GM21367 (cell line): ENCODE measurements at regions not wholly inside any gene's neighbourhood (a gene's known extent, or its start where the extent isn't known, plus 50 kb on each side); places are given as distances from the start of the nearest gene placed in this dataset.
"Not testable (repeated sequence)": the region's sequence is repeated elsewhere in the genome, so short reads cannot be mapped to it uniquely, and the experiment has no call there.

ENCODE experiments used
- ATAC-seq: cut with Tn5 transposase; IDR thresholded peaks from one replicate; pipeline ENCODE4 v1.9.1; 2021; ENCODE audit not compliant: unreplicated experiment

DNA sequence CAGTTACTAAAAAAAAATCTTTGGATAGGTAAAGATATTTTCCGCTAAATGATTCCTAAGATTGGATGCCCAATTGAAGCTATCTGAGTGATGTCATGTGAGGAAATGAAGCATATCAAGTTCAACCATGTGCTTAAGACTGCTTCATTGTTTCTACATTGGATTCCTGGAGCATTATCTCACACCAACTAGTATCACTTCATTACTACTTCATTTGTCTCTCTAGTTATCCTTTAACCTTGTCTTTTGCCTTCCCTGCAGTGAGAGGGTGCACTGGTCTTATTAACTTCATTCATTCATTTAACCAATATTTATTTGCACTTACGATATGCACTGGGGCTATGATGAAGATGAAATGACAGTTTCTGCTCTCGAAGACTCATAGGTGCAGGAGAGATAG is 198.1 kb downstream of the SLC38A4 start:
- no peak for ATAC-seq

GRCh38 chr12:46619474-46619873 is 206.3 kb downstream of the SLC38A4 start:
- ATAC-seq: not testable (repeated sequence)

GRCh38 chr12:46617737-46618136 is 208.1 kb downstream of the SLC38A4 start:
- ATAC-seq: not testable (repeated sequence)

GRCh38 chr12:46617167-46617566 is 208.6 kb downstream of the SLC38A4 start:
- ATAC-seq: no peak

GRCh38 chr12:46610754-46611153 is 215.0 kb downstream of the SLC38A4 start:
- ATAC-seq: no peak

GRCh38 chr12:46609674-46610073 is 216.1 kb downstream of the SLC38A4 start:
- no peak for ATAC-seq

DNA sequence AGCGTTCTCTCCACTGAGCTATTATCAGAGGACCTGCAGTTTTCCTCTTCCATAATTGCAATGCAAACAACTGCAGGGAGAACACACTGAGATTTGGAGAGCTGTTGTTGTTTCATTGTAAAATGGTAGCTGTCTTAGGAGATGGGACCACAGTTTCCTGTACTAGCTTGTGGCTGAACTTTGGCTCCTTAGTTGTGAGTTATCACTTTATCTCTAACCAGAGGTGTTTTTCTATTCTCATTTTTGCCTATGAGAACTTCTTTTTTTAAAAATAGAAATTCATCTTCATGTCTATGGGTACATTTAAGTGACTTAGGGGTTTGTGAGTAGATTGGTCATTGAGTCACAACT is 216.5 kb downstream of the SLC38A4 start:
- no peak for ATAC-seq

DNA sequence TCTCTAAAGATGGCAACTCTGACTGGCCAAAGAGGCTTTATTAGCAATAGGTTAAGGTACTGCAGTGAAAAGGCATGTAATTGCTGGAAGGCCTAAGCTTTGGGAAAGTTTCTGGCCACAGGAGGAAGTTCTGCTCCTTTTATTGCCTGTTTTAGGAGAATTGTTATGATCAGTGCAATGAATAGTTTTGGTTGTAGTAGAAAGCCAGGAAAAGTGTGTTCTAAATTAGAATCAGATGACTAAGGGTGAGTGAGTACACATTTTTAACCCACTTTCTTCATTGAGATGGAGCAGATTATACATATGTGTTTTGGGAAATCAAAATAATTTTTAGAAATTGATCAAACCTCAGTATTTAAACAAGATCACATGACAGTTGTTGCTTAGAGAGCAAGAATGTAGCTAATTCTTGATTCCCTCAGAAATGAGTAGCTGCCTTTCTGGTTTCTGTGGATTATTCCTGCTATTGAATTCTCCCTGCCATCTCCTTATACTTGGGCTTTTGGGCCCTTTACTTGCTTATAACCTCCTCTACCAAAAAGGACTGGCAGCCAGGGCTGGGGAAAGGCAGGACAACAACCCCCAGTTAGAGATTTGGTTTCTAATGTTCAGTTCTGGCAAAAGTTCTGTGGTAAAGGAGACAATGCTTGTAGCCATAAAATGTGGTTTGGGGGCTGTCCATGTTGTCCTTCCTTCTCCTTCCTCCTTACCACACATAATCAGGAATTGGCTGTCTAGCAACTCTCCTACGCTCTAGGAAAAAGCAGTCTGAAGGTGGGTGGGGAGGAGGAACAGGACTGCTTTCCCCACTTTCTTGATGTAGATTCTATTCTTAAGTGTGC is 217.1 kb downstream of the SLC38A4 start:
- ATAC-seq: no peak

GRCh38 chr12:46604684-46605083 is 221.1 kb downstream of the SLC38A4 start:
- no peak for ATAC-seq

DNA sequence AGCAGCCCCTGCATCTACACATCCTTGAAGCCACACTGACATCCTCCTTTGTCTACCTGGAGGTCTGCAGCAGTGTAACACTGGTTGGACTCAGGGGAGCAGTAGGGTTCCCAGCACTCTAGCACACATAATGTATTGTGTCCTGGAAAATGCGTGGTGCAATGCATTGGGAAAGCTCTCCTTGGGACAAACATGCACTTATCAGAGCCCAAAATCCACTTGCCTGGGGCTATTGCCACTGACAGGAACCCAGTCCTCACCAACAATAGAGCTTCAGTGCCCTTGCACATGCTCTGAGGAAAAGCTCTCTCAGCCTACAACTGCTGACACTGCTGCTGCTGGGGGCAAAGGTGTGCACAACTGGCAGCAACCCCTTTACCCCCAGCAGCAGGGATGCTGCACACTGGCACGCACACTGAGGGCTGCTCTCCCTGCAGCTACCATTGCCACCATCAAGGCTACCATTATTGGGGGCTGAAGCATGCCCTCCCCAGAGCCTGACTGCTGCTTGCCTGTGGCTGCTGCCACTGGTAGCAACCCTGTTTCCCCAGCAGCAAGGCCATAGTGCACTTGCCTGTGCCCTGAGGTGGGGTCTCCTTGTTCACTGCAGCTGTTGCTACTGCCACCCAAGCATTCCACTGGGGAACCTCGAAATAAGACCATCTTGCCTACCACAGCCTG is 221.9 kb downstream of the SLC38A4 start:
- no peak for ATAC-seq

- no peak for ATAC-seq
Measured at GRCh38 chr12:46602474-46602873, 223.3 kb downstream of the SLC38A4 start.

DNA sequence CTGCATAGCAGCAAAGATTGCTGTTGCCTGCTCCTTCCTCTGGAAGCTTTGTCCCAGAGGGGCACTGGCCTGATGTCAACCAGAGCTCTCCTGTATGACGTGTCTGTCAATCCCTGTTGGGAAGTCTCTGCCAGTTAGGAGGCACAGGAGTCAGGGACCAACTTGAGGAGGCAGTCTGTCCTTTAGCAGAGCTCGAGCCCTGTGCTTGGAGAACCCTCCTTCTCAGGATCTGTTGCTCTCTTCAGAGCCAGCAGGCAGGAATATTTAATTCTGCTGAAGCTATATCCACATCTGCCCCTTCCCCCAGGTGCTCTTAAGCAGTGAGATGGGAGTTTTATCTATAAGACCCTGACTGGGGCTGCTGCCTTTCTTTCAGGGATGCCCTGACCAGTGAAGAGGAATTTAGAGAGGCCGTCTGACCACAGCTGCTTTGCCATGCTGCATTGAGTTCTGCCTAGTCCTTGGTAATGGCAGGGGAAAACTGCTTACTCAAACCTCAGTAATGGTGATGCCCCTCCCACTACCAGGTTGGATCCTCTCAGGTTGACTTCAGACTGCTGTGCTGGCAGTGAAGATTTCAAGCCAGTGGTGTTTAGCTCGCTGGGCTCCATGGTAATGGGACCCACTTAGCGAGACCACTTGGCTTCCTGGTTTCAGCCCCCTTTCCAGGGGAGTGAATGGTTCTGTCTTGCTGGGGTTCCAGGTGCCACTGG is 218.6 kb upstream of the SLC38A2 start:
- no peak for ATAC-seq

DNA sequence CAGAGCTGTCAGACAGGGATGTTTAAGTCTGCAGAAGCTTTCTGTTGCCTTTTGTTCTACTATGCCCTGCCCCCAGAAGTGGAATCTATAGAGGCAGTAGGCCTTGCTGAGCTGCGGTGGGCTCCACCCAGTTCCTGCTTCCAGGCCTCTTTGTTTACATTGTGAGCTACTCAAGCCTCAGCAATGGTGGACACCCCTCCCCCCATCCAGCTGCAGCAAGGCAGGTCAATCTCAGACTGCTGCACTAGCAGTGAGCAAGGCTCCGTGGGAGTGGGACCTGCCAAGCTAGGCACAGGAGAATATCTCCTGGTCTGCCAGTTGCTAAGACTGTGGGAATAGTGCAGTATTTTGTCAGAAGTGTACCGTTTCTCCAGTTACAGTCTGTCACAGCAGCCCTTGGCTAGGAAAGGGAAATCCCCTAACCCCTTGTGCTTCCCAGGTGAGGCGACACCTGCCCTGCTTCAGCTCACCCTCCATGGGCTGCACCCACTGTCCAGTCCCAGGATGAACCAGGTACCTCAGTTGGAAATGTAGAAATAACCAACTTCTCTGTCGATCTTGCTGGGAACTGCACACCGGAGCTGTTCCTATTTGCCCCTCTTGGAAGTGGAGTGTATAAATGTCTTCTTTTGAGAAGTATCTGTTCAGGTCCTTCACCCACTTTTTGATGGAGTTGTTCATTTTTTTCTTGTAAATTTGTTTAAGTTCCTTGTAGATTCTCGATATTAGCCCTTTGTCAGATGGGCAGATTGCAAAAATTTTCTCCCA is 213.5 kb upstream of the SLC38A2 start:
- ATAC-seq: no peak

DNA sequence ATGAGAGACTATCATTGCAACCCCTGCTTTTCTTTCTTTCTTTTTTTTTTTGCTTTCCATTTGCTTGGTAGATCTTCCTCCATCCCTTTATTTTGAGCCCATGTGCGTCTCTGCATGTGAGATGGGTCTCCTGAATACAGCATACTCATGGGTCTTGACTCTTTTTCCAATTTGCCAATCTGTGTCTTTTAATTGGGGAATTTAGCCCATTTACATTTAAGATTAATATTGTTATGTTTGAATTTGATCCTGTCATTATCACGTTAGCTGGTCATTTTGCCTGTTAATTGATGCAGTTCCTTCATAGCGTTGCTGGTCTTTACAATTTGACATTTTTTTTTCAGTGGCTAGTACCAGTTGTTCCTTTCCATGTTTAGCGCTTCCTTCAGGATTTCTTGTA is 211.5 kb upstream of the SLC38A2 start:
- ATAC-seq: not testable (repeated sequence)

- ATAC-seq: not testable (repeated sequence)
Measured at GRCh38 chr12:46581990-46582389, 209.4 kb upstream of the SLC38A2 start.

- ATAC-seq: no peak
Measured at GRCh38 chr12:46580445-46580844, 207.9 kb upstream of the SLC38A2 start.

GRCh38 chr12:46579474-46579873 is 206.9 kb upstream of the SLC38A2 start:
- ATAC-seq: no peak

GRCh38 chr12:46578190-46578982 is 205.8 kb upstream of the SLC38A2 start:
- no peak for ATAC-seq

DNA sequence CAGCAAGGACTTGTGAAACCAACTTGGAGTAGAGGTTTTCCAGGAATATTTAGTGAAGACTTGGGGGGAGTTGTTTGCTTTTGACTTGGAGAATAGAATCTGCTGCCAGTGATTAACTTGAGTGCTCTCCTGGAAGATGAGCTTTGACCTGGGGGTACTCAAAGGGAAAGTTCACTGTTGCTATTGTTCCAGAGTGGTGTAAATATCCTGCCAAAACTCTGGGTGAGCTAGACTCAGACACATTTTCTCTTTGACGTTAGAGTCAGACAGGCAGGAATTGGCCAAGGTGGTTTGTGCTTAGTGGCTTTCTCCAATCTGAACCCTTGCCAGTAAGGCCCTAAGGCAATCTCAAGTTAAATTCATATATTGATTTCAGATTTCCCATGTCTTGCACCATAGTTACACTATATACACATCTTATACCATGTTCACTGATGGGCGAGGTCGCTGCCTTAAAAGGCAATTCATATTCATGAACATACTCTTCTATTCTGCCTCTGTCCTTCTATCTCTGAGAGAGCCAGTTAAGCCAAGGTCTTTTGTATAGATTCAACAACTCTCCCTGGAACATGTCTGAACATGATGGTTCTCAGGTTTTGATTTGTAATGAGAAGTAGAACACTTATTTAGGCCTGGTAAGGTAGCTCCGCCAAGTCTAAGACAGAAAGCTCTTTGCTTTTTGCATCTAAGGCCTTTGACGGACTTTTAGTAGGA is 204.6 kb upstream of the SLC38A2 start:
- no peak for ATAC-seq

DNA sequence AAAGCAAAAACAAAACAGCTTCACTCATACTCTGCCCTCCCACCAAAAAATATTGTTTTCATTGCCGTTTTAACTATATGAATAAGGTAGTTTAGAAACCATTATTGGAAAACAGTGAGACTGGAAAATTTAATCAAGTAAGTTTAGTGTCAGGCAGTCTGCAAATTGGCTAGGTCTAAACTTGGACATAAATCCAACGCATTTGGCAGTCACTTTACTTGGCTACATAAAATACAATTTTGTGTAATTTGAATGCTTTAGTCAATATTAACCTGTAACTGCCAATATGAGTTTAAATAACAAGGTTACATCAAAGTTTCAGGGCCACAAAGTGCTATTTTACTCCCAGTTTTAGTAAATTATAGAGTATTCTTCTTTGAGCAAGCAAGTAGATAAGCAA is 202.3 kb upstream of the SLC38A2 start:
- no peak for ATAC-seq
